ENCODE measurements at regions not wholly inside any gene's neighbourhood (a gene's known extent, or its start where the extent isn't known, plus 50 kb on each side); places are given as distances from the start of the nearest gene placed in this dataset.
"Not testable (repeated sequence)": the region's sequence is repeated elsewhere in the genome, so short reads cannot be mapped to it uniquely, and the experiment has no call there.

GRCh38 chr10:23869996-23870395 lies 338.9 kb upstream of the KIAA1217 start:
- DNase-seq (ENCODE audit: low read depth in 2 of 2), result no peak

- no peak for DNase-seq (ENCODE audit: low read depth in 2 of 2)
These were observed 338.0 kb upstream of the KIAA1217 start for GRCh38 chr10:23870651-23871610.

- DNase-seq (ENCODE audit: low read depth in 2 of 2), result no peak
These were observed 336.6 kb upstream of the KIAA1217 start for GRCh38 chr10:23872290-23872689.

GRCh38 chr10:23877791-23878320 lies 331.1 kb upstream of the KIAA1217 start:
- no peak for DNase-seq (ENCODE audit: low read depth in 2 of 2)

- no peak for DNase-seq (ENCODE audit: low read depth in 2 of 2)
These were observed 324.3 kb upstream of the KIAA1217 start for GRCh38 chr10:23884670-23885069.

GRCh38 chr10:23885853-23886252 lies 323.1 kb upstream of the KIAA1217 start:
- no peak for DNase-seq (ENCODE audit: low read depth in 2 of 2)

- DNase-seq (ENCODE audit: low read depth in 2 of 2), result no peak
These were observed 322.6 kb upstream of the KIAA1217 start for GRCh38 chr10:23886355-23886754.

GRCh38 chr10:23891301-23891700 lies 317.6 kb upstream of the KIAA1217 start:
- no peak for DNase-seq (ENCODE audit: low read depth in 2 of 2)

- DNase-seq (ENCODE audit: low read depth in 2 of 2), result no peak
These were observed 316.6 kb upstream of the KIAA1217 start for GRCh38 chr10:23892296-23892695.

- DNase-seq (ENCODE audit: low read depth in 2 of 2), result no peak
These were observed 311.7 kb upstream of the KIAA1217 start for GRCh38 chr10:23897267-23897666.

GRCh38 chr10:23897861-23898260 lies 311.1 kb upstream of the KIAA1217 start:
- DNase-seq (ENCODE audit: low read depth in 2 of 2), result no peak

- DNase-seq (ENCODE audit: low read depth in 2 of 2), result no peak
These were observed 309.8 kb upstream of the KIAA1217 start for GRCh38 chr10:23899166-23899565.

GRCh38 chr10:23910291-23910690 lies 298.6 kb upstream of the KIAA1217 start:
- DNase-seq (ENCODE audit: low read depth in 2 of 2), result no peak

- DNase-seq (ENCODE audit: low read depth in 2 of 2), result no peak
These were observed 296.0 kb upstream of the KIAA1217 start for GRCh38 chr10:23912884-23913404.

- DNase-seq (ENCODE audit: low read depth in 2 of 2), result no peak
These were observed 294.3 kb upstream of the KIAA1217 start for GRCh38 chr10:23914641-23915040.

GRCh38 chr10:23917251-23917840 lies 291.6 kb upstream of the KIAA1217 start:
- no peak for DNase-seq (ENCODE audit: low read depth in 2 of 2)

GRCh38 chr10:23918090-23918723 lies 290.7 kb upstream of the KIAA1217 start:
- no peak for DNase-seq (ENCODE audit: low read depth in 2 of 2)

- no peak for DNase-seq (ENCODE audit: low read depth in 2 of 2)
These were observed 290.1 kb upstream of the KIAA1217 start for GRCh38 chr10:23918839-23919238.

- no peak for DNase-seq (ENCODE audit: low read depth in 2 of 2)
These were observed 281.2 kb upstream of the KIAA1217 start for GRCh38 chr10:23927576-23928325.

- DNase-seq (ENCODE audit: low read depth in 2 of 2), result not testable (repeated sequence)
These were observed 274.9 kb upstream of the KIAA1217 start for GRCh38 chr10:23934023-23934422.

- DNase-seq (ENCODE audit: low read depth in 2 of 2), result no peak
These were observed 263.1 kb upstream of the KIAA1217 start for GRCh38 chr10:23945845-23946244.
